OCI-LY7 (cell line): ENCODE measurements at regions not wholly inside any gene's neighbourhood (a gene's known extent, or its start where the extent isn't known, plus 50 kb on each side); places are given as distances from the start of the nearest gene placed in this dataset.

ENCODE experiments used
- BruUV-seq: library from RNA; stranded (reverse); fragments of 400-500 nt; replicated peaks from 2 replicates; lab custom pipeline; 2021; lab: Mats Ljungman, UMichigan
- CTCF ChIA-PET: fragments of 300-600 bp; sonication (Branson Sonifier 250); formaldehyde crosslinking; loops from one replicate; lab custom pipeline; 2022; ENCODE audit warnings: antibody characterized with exemption; ENCODE audit not compliant: unreplicated experiment; lab: Charles Lee
- POLR2A ChIA-PET: fragments of 300-600 bp; sonication (Branson Sonifier 250); formaldehyde crosslinking; loops from one replicate; lab custom pipeline; 2022; ENCODE audit warnings: antibody characterized with exemption; lab: Charles Lee
- DNase-seq: peaks from one replicate; pipeline ENCODE4 v3.0.0-alpha.2; 2015; ENCODE audit warnings: low spot score
- H2AFZ ChIP-seq: fragments of 200-600 bp; sonication (generic), shearing (Covaris generic); 2 replicates; pipeline ENCODE4 v1.6.1; 2014; ENCODE audit warnings: mild to moderate bottlenecking, antibody characterized with exemption, low read length, moderate library complexity
- H3K27ac ChIP-seq: fragments of 200-600 bp; sonication (generic); 2 replicates; pipeline ENCODE4 v1.5.1; 2014; ENCODE audit warnings: mixed run types, low read depth, mild to moderate bottlenecking, moderate library complexity, low read length, inconsistent platforms; ENCODE audit not compliant: poor library complexity, severe bottlenecking
- H3K36me3 ChIP-seq: fragments of 200-600 bp; sonication (generic); 2 replicates; pipeline ENCODE4 v1.6.1; 2014; ENCODE audit warnings: mild to moderate bottlenecking, antibody characterized with exemption, low read length, moderate library complexity, mixed read lengths; ENCODE audit not compliant: insufficient read depth
- H3K4me1 ChIP-seq: fragments of 200-600 bp; sonication (generic); 2 replicates; pipeline ENCODE4 v1.5.1; 2014; ENCODE audit warnings: mild to moderate bottlenecking, low read length; ENCODE audit not compliant: insufficient read depth, poor library complexity, severe bottlenecking
- H3K4me2 ChIP-seq: fragments of 200-600 bp; sonication (generic); 2 replicates; pipeline ENCODE4 v1.6.1; 2014; ENCODE audit warnings: mild to moderate bottlenecking, low read length
- H3K4me3 ChIP-seq: fragments of 200-600 bp; sonication (generic); 2 replicates; pipeline ENCODE4 v1.5.1; 2014; ENCODE audit warnings: mild to moderate bottlenecking, low read depth, low read length; ENCODE audit not compliant: poor library complexity, severe bottlenecking
- H3K79me2 ChIP-seq: fragments of 200-600 bp; sonication (generic); 2 replicates; pipeline ENCODE4 v1.6.1; 2016; ENCODE audit warnings: low read depth, mild to moderate bottlenecking, low read length, moderate library complexity, mixed read lengths; ENCODE audit not compliant: insufficient read depth
- H3K9me2 ChIP-seq: fragments of 200-600 bp; sonication (generic); 2 replicates; pipeline ENCODE4 v1.6.1; 2016; ENCODE audit warnings: mild to moderate bottlenecking, low read length, mixed read lengths; ENCODE audit not compliant: insufficient read depth
- H3K9me3 ChIP-seq: fragments of 200-600 bp; sonication (generic); 2 replicates; pipeline ENCODE4 v1.6.1; 2014; ENCODE audit warnings: mild to moderate bottlenecking, mixed run types, low read length, mixed read lengths
- H4K20me1 ChIP-seq: fragments of 200-600 bp; sonication (generic); 2 replicates; pipeline ENCODE4 v1.6.1; 2014; ENCODE audit warnings: mild to moderate bottlenecking, antibody characterized with exemption, low read length, moderate library complexity, mixed read lengths; ENCODE audit not compliant: insufficient read depth
- CTCF ChIP-seq: fragments of 200-600 bp; sonication (generic); conservative IDR thresholded peaks from 2 replicates; pipeline ENCODE4 v1.5.1; 2014; ENCODE audit warnings: mild to moderate bottlenecking, antibody characterized with exemption, low read length, moderate library complexity, mixed read lengths
- EZH2phosphoT487 ChIP-seq: fragments of 200-600 bp; sonication (generic); IDR thresholded peaks from 2 replicates; pipeline ENCODE4 v1.6.1; 2018; ENCODE audit warnings: low read depth, borderline replicate concordance, mild to moderate bottlenecking, mixed run types, antibody characterized with exemption, low read length, moderate library complexity, mixed read lengths
- intact Hi-C: fragments of 100-400 bp; cut with micrococcal nuclease; formaldehyde crosslinking; loops from one replicate; pipeline ENCODE4 v1.10.0; 2022; ENCODE audit not compliant: unreplicated experiment

- H3K4me1 ChIP-seq, result no peaks in the 10 kb centered on the region
- no peaks in the 10 kb centered on the region for H3K36me3 ChIP-seq
- H3K27ac ChIP-seq, result no peak overlapping the region
- TF ChIP-seq CTCF (no peak), EZH2phosphoT487 (no peak)
- ChIA-PET CTCF (no interaction called here), POLR2A (no interaction called here)
- H3K9me3 ChIP-seq, result no peaks in the 10 kb centered on the region
- H3K9me2 ChIP-seq, result no peaks in the 10 kb centered on the region
- no peaks in the 10 kb centered on the region for H3K79me2 ChIP-seq
- H3K4me2 ChIP-seq, result no peak overlapping the region
- H2AFZ ChIP-seq, result no peak overlapping the region
- intact Hi-C loops, result no loop called here
- DNase-seq, result no peak
- H4K20me1 ChIP-seq, result no peaks in the 10 kb centered on the region
- no TSS peak for BruUV-seq
- no peak overlapping the region for H3K4me3 ChIP-seq
These were observed 155.1 kb downstream of the DEFB131A start for GRCh38 chr4:9599266-9599665.

GRCh38 chr4:9600246-9600645 is 156.0 kb downstream of the DEFB131A start:
- CTCF ChIA-PET, result no interaction called here
- DNase-seq, result no peak

More at GRCh38 chr4:9600246-9600645, 156.0 kb downstream of the DEFB131A start:
- POLR2A ChIA-PET, result no interaction called here
- no TSS peak for BruUV-seq
- intact Hi-C loops, result no loop called here
- Histone ChIP-seq H2AFZ (no peak overlapping the region), H3K4me3 (no peak overlapping the region), H4K20me1 (no peaks in the 10 kb centered on the region), H3K9me3 (no peaks in the 10 kb centered on the region), H3K4me2 (no peak overlapping the region), H3K4me1 (no peaks in the 10 kb centered on the region), H3K36me3 (no peaks in the 10 kb centered on the region), H3K9me2 (no peaks in the 10 kb centered on the region), H3K27ac (no peak overlapping the region), H3K79me2 (no peaks in the 10 kb centered on the region)
- TF ChIP-seq EZH2phosphoT487, result no peak
- no peak for TF ChIP-seq CTCF
